ENCODE measurements at regions not wholly inside any gene's neighbourhood (a gene's known extent, or its start where the extent isn't known, plus 50 kb on each side); places are given as distances from the start of the nearest gene placed in this dataset.

GRCh38 chr6:150651808-150652470, 52.3 kb downstream of the PLEKHG1 start:
- no peak for TF ChIP-seq CTCF (conservative IDR thresholded peaks at IDR 0.05; ENCODE audit: low read depth, low read length)
- no peak for TF ChIP-seq EZH2 (IDR thresholded peaks at IDR 0.05; ENCODE audit: low read length, unreplicated experiment)

Data from PC-3 (cell line).